OCI-LY7 (cell line): ENCODE measurements at regions not wholly inside any gene's neighbourhood (a gene's known extent, or its start where the extent isn't known, plus 50 kb on each side); places are given as distances from the start of the nearest gene placed in this dataset.

ENCODE experiments used
- BruUV-seq: library from RNA; stranded (reverse); fragments of 400-500 nt; replicated peaks from 2 replicates; lab custom pipeline; 2021; lab: Mats Ljungman, UMichigan
- CTCF ChIA-PET: fragments of 300-600 bp; sonication (Branson Sonifier 250); formaldehyde crosslinking; loops from one replicate; lab custom pipeline; 2022; ENCODE audit warnings: antibody characterized with exemption; ENCODE audit not compliant: unreplicated experiment; lab: Charles Lee
- POLR2A ChIA-PET: fragments of 300-600 bp; sonication (Branson Sonifier 250); formaldehyde crosslinking; loops from one replicate; lab custom pipeline; 2022; ENCODE audit warnings: antibody characterized with exemption; lab: Charles Lee
- DNase-seq: peaks from one replicate; pipeline ENCODE4 v3.0.0-alpha.2; 2015; ENCODE audit warnings: low spot score
- H2AFZ ChIP-seq: fragments of 200-600 bp; sonication (generic), shearing (Covaris generic); 2 replicates; pipeline ENCODE4 v1.6.1; 2014; ENCODE audit warnings: mild to moderate bottlenecking, antibody characterized with exemption, low read length, moderate library complexity
- H3K27ac ChIP-seq: fragments of 200-600 bp; sonication (generic); 2 replicates; pipeline ENCODE4 v1.5.1; 2014; ENCODE audit warnings: mixed run types, low read depth, mild to moderate bottlenecking, moderate library complexity, low read length, inconsistent platforms; ENCODE audit not compliant: poor library complexity, severe bottlenecking
- H3K36me3 ChIP-seq: fragments of 200-600 bp; sonication (generic); 2 replicates; pipeline ENCODE4 v1.6.1; 2014; ENCODE audit warnings: mild to moderate bottlenecking, antibody characterized with exemption, low read length, moderate library complexity, mixed read lengths; ENCODE audit not compliant: insufficient read depth
- H3K4me1 ChIP-seq: fragments of 200-600 bp; sonication (generic); 2 replicates; pipeline ENCODE4 v1.5.1; 2014; ENCODE audit warnings: mild to moderate bottlenecking, low read length; ENCODE audit not compliant: insufficient read depth, poor library complexity, severe bottlenecking
- H3K4me2 ChIP-seq: fragments of 200-600 bp; sonication (generic); 2 replicates; pipeline ENCODE4 v1.6.1; 2014; ENCODE audit warnings: mild to moderate bottlenecking, low read length
- H3K4me3 ChIP-seq: fragments of 200-600 bp; sonication (generic); 2 replicates; pipeline ENCODE4 v1.5.1; 2014; ENCODE audit warnings: mild to moderate bottlenecking, low read depth, low read length; ENCODE audit not compliant: poor library complexity, severe bottlenecking
- H3K79me2 ChIP-seq: fragments of 200-600 bp; sonication (generic); 2 replicates; pipeline ENCODE4 v1.6.1; 2016; ENCODE audit warnings: low read depth, mild to moderate bottlenecking, low read length, moderate library complexity, mixed read lengths; ENCODE audit not compliant: insufficient read depth
- H3K9me2 ChIP-seq: fragments of 200-600 bp; sonication (generic); 2 replicates; pipeline ENCODE4 v1.6.1; 2016; ENCODE audit warnings: mild to moderate bottlenecking, low read length, mixed read lengths; ENCODE audit not compliant: insufficient read depth
- H3K9me3 ChIP-seq: fragments of 200-600 bp; sonication (generic); 2 replicates; pipeline ENCODE4 v1.6.1; 2014; ENCODE audit warnings: mild to moderate bottlenecking, mixed run types, low read length, mixed read lengths
- H4K20me1 ChIP-seq: fragments of 200-600 bp; sonication (generic); 2 replicates; pipeline ENCODE4 v1.6.1; 2014; ENCODE audit warnings: mild to moderate bottlenecking, antibody characterized with exemption, low read length, moderate library complexity, mixed read lengths; ENCODE audit not compliant: insufficient read depth
- CTCF ChIP-seq: fragments of 200-600 bp; sonication (generic); conservative IDR thresholded peaks from 2 replicates; pipeline ENCODE4 v1.5.1; 2014; ENCODE audit warnings: mild to moderate bottlenecking, antibody characterized with exemption, low read length, moderate library complexity, mixed read lengths
- EZH2phosphoT487 ChIP-seq: fragments of 200-600 bp; sonication (generic); IDR thresholded peaks from 2 replicates; pipeline ENCODE4 v1.6.1; 2018; ENCODE audit warnings: low read depth, borderline replicate concordance, mild to moderate bottlenecking, mixed run types, antibody characterized with exemption, low read length, moderate library complexity, mixed read lengths
- intact Hi-C: fragments of 100-400 bp; cut with micrococcal nuclease; formaldehyde crosslinking; loops from one replicate; pipeline ENCODE4 v1.10.0; 2022; ENCODE audit not compliant: unreplicated experiment

- H3K36me3 ChIP-seq: no peaks in the 10 kb centered on the region
- H3K9me2 ChIP-seq: no peaks in the 10 kb centered on the region
- H3K4me1 ChIP-seq: no peaks in the 10 kb centered on the region
- TF ChIP-seq CTCF: no peak
- TF ChIP-seq EZH2phosphoT487: no peak
- no peaks in the 10 kb centered on the region for H4K20me1 ChIP-seq
- H2AFZ ChIP-seq: no peak overlapping the region
- no TSS peak for BruUV-seq
- no peaks in the 10 kb centered on the region for H3K9me3 ChIP-seq
- no peak overlapping the region for H3K4me2 ChIP-seq
- no peak overlapping the region for H3K27ac ChIP-seq
- ChIA-PET CTCF (no interaction called here), POLR2A (no interaction called here)
- H3K79me2 ChIP-seq: no peaks in the 10 kb centered on the region
- no peak overlapping the region for H3K4me3 ChIP-seq
- no peak for DNase-seq
- intact Hi-C loops: no loop called here
These were observed 116.5 kb upstream of the RAB11FIP2 start for GRCh38 chr10:118163217-118163616.

- H3K4me1 ChIP-seq: no peaks in the 10 kb centered on the region
- no peak for DNase-seq
- no peaks in the 10 kb centered on the region for H3K9me3 ChIP-seq
- BruUV-seq: no TSS peak
- no peaks in the 10 kb centered on the region for H4K20me1 ChIP-seq
- no peaks in the 10 kb centered on the region for H3K36me3 ChIP-seq
- ChIA-PET POLR2A (interaction anchor here (0.7 kb wide), 1 partner anchor 10 kb away, joined by 3 read pairs; no protein-coding TSS in a partner anchor), CTCF (no interaction called here)
- H3K27ac ChIP-seq: no peak overlapping the region
- no peak overlapping the region for H3K4me2 ChIP-seq
- TF ChIP-seq CTCF (no peak), EZH2phosphoT487 (no peak)
- no peak overlapping the region for H2AFZ ChIP-seq
- no peaks in the 10 kb centered on the region for H3K79me2 ChIP-seq
- H3K4me3 ChIP-seq: no peak overlapping the region
- intact Hi-C loops: no loop called here
- H3K9me2 ChIP-seq: no peaks in the 10 kb centered on the region
These were observed 114.9 kb upstream of the RAB11FIP2 start for GRCh38 chr10:118161461-118162246.

- no TSS peak for BruUV-seq
- no peaks in the 10 kb centered on the region for H3K4me1 ChIP-seq
- no peak overlapping the region for H2AFZ ChIP-seq
- H3K9me3 ChIP-seq: peaks cover 3% of the 10 kb centered on the region; the same call in 1 of the 2 replicates
- TF ChIP-seq CTCF (no peak), EZH2phosphoT487 (no peak)
- no peaks in the 10 kb centered on the region for H3K79me2 ChIP-seq
- DNase-seq: no peak
- H3K4me3 ChIP-seq: no peak overlapping the region
- no peak overlapping the region for H3K4me2 ChIP-seq
- ChIA-PET CTCF (no interaction called here), POLR2A (no interaction called here)
- H4K20me1 ChIP-seq: no peaks in the 10 kb centered on the region
- H3K36me3 ChIP-seq: no peaks in the 10 kb centered on the region
- intact Hi-C loops: no loop called here
- H3K9me2 ChIP-seq: no peaks in the 10 kb centered on the region
- no peak overlapping the region for H3K27ac ChIP-seq
These were observed 106.5 kb upstream of the RAB11FIP2 start for GRCh38 chr10:118153287-118153686.
